GM23338 (cell line): ENCODE measurements at regions not wholly inside any gene's neighbourhood (a gene's known extent, or its start where the extent isn't known, plus 50 kb on each side); places are given as distances from the start of the nearest gene placed in this dataset.

ENCODE experiments used
- CREB1 ChIP-seq: fragments of 250-450 bp; sonication (Bioruptor Pico); IDR thresholded peaks from 2 replicates; pipeline ENCODE4 v1.5.0; 2020; ENCODE audit warnings: low read depth, mild to moderate bottlenecking, moderate library complexity
- CTCF ChIP-seq, 2 experiments: fragments of 200-600 bp in 1 of 2; sonication (generic) in 1 of 2; conservative IDR thresholded peaks; 2 replicates each; pipeline versions ENCODE4 v1.5.1 to v1.6.1; 2016 to 2017; ENCODE audit warnings: antibody characterized with exemption in 2 of 2, low read depth in 2 of 2, mild to moderate bottlenecking in 2 of 2, moderate library complexity in 1 of 2
- ETS1 ChIP-seq: IDR thresholded peaks from 2 replicates; pipeline ENCODE4 v1.6.1; 2016; ENCODE audit warnings: antibody characterized with exemption
- EZH2 ChIP-seq: fragments of 200-600 bp; sonication (generic); IDR thresholded peaks from one replicate; pipeline ENCODE4 v1.8.0; 2017; ENCODE audit warnings: antibody characterized with exemption, mild to moderate bottlenecking, low read depth; ENCODE audit not compliant: unreplicated experiment
- EZH2phosphoT487 ChIP-seq: fragments of 200-600 bp; sonication (generic); IDR thresholded peaks from one replicate; pipeline ENCODE4 v1.8.1; 2018; ENCODE audit warnings: antibody characterized with exemption; ENCODE audit not compliant: unreplicated experiment
- JUNB ChIP-seq: IDR thresholded peaks from one replicate; pipeline ENCODE4 v1.6.1; 2016; ENCODE audit warnings: antibody characterized with exemption; ENCODE audit not compliant: unreplicated experiment
- POLR2AphosphoS5 ChIP-seq: IDR thresholded peaks from 2 replicates; pipeline ENCODE4 v1.6.1; 2016; ENCODE audit warnings: antibody characterized with exemption, low read depth
- REST ChIP-seq: IDR thresholded peaks from one replicate; pipeline ENCODE4 v1.6.1; 2018; ENCODE audit warnings: antibody characterized with exemption; ENCODE audit not compliant: unreplicated experiment
- STAT1 ChIP-seq: IDR thresholded peaks from one replicate; pipeline ENCODE4 v1.6.1; 2016; ENCODE audit warnings: antibody characterized with exemption; ENCODE audit not compliant: unreplicated experiment
- ZNF331 ChIP-seq: fragments of 250-450 bp; sonication (Bioruptor Pico); IDR thresholded peaks from 2 replicates; pipeline ENCODE4 v1.5.0; 2020; ENCODE audit warnings: low read depth, mild to moderate bottlenecking, moderate library complexity
- ZNF462 ChIP-seq: fragments of 250-450 bp; sonication (Bioruptor Pico); IDR thresholded peaks from 2 replicates; pipeline ENCODE4 v1.5.0; 2020; ENCODE audit warnings: mild to moderate bottlenecking, moderate library complexity

GRCh38 chr4:10831727-10832408 lies 147.3 kb upstream of the CLNK start:
- TF ChIP-seq CTCF (conservative IDR thresholded peaks at IDR 0.05; ENCODE audit: low read depth in 2 of 2) = no peak
- no peak for TF ChIP-seq EZH2
- no peak for TF ChIP-seq ZNF331 (CRISPR knock-in tag)
- no peak for TF ChIP-seq POLR2AphosphoS5
- TF ChIP-seq EZH2phosphoT487 = no peak
- TF ChIP-seq REST = no peak
- no peak for TF ChIP-seq STAT1
- no peak for TF ChIP-seq ETS1
- TF ChIP-seq CREB1 (CRISPR knock-in tag) = no peak
- TF ChIP-seq ZNF462 (CRISPR knock-in tag) = no peak
- no peak for TF ChIP-seq JUNB
